HUES6 (cell line): ENCODE measurements at regions not wholly inside any gene's neighbourhood (a gene's known extent, or its start where the extent isn't known, plus 50 kb on each side); places are given as distances from the start of the nearest gene placed in this dataset.

ENCODE experiments used
- H3K27ac ChIP-seq: 2 replicates; pipeline ENCODE4 v1.7.0; 2013; ENCODE audit warnings: low read depth, mild to moderate bottlenecking, low read length, inconsistent platforms
- H3K27me3 ChIP-seq: 2 replicates; pipeline ENCODE4 v1.6.1; 2013; ENCODE audit warnings: low read length; ENCODE audit not compliant: control insufficient read depth, insufficient read depth
- H3K36me3 ChIP-seq: 2 replicates; pipeline ENCODE4 v1.6.1; 2013; ENCODE audit warnings: low read length; ENCODE audit not compliant: control insufficient read depth, insufficient read depth
- H3K4me1 ChIP-seq: 2 replicates; pipeline ENCODE4 v1.6.1; 2013; ENCODE audit warnings: low read length; ENCODE audit not compliant: control insufficient read depth, insufficient read depth
- H3K4me3 ChIP-seq: 2 replicates; pipeline ENCODE4 v1.5.1; 2013; ENCODE audit warnings: low read depth, low read length
- H3K9ac ChIP-seq: one replicate; pipeline ENCODE4 v1.6.1; 2013; ENCODE audit warnings: mild to moderate bottlenecking, low read length
- H3K9me3 ChIP-seq: 2 replicates; pipeline ENCODE4 v1.6.1; 2013; ENCODE audit warnings: low read depth, low read length; ENCODE audit not compliant: control insufficient read depth, insufficient read depth

DNA sequence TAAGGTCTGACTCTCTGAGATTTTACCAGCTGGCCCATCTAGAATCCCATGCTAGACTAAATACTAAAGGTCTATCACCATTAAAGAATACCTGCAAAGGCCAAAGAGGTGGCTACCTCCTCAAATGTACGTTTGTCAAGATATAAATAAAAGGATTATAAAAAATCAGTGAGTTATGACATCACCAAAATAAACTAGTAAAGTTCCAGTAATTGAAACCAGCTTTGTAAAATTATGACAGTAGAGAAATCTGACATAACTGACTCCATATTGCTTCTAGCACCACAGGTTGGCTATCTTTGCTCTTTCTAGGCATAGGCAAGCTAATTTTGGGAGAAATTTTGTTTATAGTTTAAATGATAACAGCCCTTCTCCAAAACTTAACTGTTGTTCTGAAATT lies 536.3 kb downstream of the TFAP2A start:
- H3K4me3 ChIP-seq: no peak overlapping the region
- no peak overlapping the region for H3K9ac ChIP-seq
- H3K27ac ChIP-seq: no peak overlapping the region
- H3K9me3 ChIP-seq: peaks cover 8% of the 10 kb centered on the region; the same call in 1 of the 2 replicates
- no peaks in the 10 kb centered on the region for H3K27me3 ChIP-seq
- no peaks in the 10 kb centered on the region for H3K36me3 ChIP-seq
- H3K4me1 ChIP-seq: no peaks in the 10 kb centered on the region

DNA sequence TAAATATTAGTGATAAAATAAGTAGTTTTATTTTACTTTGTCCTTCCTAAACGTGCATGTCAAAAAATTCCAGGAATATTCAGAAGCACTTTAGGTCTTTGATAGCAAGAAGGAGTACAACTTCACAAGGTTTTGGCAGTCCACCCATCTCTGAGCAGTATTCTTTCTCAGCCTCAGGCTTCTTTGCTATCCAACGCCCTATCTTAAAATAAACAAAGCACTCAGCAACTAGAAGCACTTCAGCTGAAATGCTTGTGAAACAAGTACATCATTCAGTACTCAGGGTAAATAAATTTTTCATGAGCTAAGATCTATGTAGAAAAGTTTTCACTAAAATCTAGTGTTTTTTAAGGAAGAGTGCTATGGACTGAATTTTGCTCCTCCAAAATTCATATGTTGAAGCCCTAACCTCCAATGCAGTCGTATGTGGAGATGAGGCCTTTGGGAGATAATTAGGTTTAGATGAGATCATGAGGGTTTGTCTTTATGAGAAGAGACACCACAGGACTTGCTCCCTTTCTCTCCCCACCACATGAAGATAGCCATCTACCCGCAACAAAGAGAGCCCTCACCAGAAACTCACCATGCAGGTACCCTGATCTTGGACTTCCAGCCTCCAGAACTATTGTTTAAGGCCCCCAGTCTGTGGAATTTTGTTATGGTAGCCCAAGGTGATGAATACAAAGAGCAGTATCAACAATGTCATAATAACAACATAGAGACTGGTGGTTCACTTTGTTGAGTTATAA lies 539.1 kb downstream of the TFAP2A start:
- Histone ChIP-seq H3K27me3 (no peaks in the 10 kb centered on the region), H3K4me3 (no peak overlapping the region), H3K9ac (no peak overlapping the region), H3K9me3 (no peaks in the 10 kb centered on the region), H3K27ac (no peak overlapping the region), H3K4me1 (no peaks in the 10 kb centered on the region), H3K36me3 (no peaks in the 10 kb centered on the region)

DNA sequence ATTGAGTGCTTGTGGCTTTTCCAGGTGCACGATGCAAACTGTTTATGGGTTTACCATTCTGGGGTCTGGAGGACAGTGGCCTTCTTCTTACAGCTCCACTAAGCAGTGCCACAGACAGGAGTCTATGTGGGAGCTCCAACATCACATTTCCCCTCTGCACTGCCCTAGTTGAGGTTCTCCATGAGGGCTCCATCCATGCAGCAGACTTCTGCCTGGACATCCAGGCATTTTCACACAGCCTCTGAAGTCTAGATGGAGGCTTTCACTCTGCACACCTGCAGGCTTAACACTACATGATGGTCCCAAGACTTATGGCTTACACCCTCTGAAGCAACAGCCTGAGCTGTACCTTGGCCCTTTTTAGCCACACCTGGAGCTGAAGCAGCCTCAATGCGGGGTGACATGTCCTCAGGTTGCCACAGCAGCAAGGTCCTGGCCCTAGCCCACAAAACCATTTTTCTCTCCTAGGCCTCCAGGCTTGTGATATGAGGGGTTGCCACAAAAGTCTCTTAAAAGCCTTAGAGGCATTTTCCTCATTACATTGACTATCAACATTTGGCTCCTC lies 552.2 kb downstream of the TFAP2A start:
- Histone ChIP-seq H3K27me3 (no peaks in the 10 kb centered on the region), H3K27ac (no peak overlapping the region)

DNA sequence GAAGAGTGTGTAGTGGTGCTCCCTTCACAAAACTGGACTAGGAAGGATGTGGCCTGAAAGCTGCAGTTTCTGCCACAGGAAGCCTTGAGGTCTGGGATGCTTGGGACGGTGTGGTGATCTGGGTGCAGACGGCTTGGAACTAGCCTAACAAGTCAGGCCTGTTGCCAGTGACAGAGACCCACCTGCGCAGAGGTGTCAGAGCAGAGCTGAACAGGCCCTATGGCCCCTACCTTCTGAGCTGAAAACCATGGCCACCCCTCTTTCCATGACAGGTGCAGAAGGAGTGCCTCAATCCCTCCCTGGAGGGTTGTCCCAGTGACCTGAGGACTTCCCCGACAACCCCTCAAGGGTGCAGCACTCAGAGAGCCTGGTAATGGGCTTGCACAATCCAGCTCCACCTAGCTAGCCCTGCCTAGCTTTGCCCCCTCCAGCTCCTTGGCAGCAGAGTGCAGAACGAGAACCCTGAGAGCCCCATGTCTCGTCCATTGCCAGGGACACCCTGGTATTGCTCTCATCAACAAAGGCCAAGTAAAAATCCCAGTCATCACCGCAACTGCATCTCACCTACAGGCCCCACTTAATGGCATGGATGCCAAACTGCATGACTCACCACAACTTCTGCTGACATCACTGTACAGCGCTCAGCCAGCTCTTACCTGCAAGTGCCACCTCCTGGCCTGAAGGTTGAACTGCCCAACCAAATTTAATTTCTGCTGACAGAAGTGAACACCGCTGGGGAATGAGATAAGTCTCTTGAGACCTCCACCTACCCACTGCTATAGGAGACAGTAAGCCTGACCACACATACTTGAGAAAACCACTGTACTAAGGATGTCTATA lies 563.1 kb downstream of the TFAP2A start:
- Histone ChIP-seq H3K4me1 (peaks cover 4% of the 10 kb centered on the region; the same call in 1 of the 2 replicates), H3K4me3 (no peak overlapping the region), H3K27me3 (no peaks in the 10 kb centered on the region), H3K36me3 (no peaks in the 10 kb centered on the region), H3K9me3 (peaks cover 10% of the 10 kb centered on the region; the same call in 1 of the 2 replicates), H3K9ac (no peak overlapping the region), H3K27ac (no peak overlapping the region; the same call in 1 of the 2 replicates)

More for the DNA sequence above, 552.2 kb downstream of the TFAP2A start:
- Histone ChIP-seq H3K4me1 (no peaks in the 10 kb centered on the region), H3K9ac (no peak overlapping the region), H3K9me3 (peaks cover 28% of the 10 kb centered on the region), H3K4me3 (no peak overlapping the region), H3K36me3 (no peaks in the 10 kb centered on the region)

DNA sequence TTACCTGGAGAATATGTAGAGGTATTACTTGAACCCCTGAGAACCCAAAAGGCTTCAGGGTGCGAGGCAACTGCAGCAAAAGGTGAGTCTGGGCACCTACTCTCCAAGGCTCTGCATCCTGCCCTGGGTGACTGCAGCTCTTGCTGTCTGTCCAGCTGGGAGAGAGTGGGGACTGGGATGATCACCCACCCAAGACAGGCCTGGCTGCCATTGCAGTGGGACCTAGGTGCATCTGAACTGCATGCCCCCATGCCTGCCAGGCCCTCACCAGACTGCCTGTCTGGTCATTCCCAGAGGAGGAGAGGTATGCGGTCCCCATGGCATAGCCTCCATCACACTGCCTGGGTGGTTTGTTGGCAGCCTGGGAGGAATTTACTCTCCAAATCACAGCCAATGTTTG lies 563.9 kb downstream of the TFAP2A start:
- H3K4me1 ChIP-seq: peaks cover 4% of the 10 kb centered on the region; the same call in 1 of the 2 replicates
- H3K27ac ChIP-seq: no peak overlapping the region
- no peak overlapping the region for H3K9ac ChIP-seq
- peaks cover 17% of the 10 kb centered on the region for H3K9me3 ChIP-seq
- no peak overlapping the region for H3K4me3 ChIP-seq
- no peaks in the 10 kb centered on the region for H3K36me3 ChIP-seq
- no peaks in the 10 kb centered on the region for H3K27me3 ChIP-seq

DNA sequence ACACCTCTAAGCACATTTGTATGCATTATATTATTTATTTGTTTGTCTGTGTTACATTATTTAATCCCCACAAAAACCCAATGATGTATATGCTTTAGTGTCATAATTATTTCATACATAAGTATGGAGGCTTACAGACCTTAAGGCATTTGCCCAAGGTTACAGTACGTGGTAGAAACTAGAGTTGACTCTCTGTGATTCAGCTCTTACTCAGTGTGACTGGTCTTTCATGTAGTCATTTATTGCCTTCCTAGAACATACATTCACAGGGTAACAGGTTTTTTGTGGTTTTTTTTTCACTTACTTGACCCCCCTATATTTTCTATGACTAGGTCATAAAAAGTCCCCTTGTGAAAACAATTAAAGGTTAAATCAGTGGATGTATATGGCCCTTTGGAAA lies 566.8 kb downstream of the TFAP2A start:
- H3K36me3 ChIP-seq: no peaks in the 10 kb centered on the region
- H3K27ac ChIP-seq: no peak overlapping the region
- H3K4me1 ChIP-seq: peaks cover 4% of the 10 kb centered on the region; the same call in 1 of the 2 replicates
- H3K9me3 ChIP-seq: peaks cover 17% of the 10 kb centered on the region
- no peaks in the 10 kb centered on the region for H3K27me3 ChIP-seq
- H3K4me3 ChIP-seq: no peak overlapping the region
- H3K9ac ChIP-seq: no peak overlapping the region

DNA sequence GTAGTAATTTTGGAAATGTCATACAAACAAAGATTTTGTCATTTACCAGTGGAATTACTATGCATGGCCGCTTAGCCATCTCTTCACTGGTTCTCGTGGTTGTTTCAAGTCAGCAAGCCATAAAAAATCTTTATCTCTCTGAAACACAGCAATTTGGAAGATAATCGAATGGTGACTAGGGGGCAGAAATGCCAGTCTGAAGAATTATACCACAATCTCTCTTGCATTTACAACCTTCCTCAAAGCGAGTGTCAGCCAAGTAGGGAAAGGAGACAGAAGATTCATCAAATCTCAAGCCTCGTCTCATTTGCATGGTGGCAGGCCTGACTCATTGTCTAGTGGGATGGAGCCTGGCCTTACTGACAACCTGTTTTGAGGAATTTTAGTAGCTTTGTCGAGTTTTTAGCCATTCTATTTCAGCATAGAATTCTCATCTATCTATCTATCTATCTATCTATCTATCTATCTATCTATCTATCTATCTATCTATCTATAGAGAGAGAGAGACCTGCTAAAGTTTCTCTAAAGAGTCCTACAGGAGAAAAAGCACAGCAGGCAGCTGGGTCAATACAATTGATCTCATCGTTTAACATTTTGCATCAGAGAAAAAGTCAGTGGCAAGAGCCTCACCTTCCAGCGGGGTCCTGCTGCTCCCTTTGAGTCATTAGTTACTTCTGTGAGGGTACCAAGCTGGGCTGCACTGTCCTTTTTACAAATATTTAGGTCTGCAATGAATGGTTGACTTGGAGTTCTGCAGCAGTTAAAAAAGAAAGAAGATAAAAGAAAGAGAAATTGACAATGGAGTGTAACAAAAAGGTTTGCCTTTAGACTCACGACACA lies 572.8 kb downstream of the TFAP2A start:
- peaks cover 10% of the 10 kb centered on the region for H3K9me3 ChIP-seq
- H3K36me3 ChIP-seq: no peaks in the 10 kb centered on the region
- no peak overlapping the region for H3K9ac ChIP-seq
- H3K4me1 ChIP-seq: peaks cover 11% of the 10 kb centered on the region
- no peaks in the 10 kb centered on the region for H3K27me3 ChIP-seq
- H3K4me3 ChIP-seq: no peak overlapping the region
- no peak overlapping the region for H3K27ac ChIP-seq

DNA sequence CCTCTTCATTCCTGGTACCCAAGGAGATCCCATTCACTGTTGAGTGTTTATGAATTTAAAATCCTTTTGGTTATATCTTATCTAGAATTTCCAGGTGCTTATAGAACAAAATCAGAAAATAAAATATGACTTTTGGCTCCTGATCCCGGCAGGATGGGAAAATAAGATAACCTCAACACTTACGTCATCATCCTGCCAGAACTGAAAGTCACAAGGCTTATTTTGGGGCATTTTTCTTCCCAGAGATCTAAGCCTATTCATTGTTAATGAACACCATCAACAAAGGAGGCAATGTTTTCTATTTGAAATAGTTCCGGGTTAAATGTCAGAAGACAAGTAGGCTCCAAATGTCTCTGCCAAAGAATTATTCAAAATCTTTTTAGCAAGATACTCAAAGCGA lies 580.6 kb downstream of the TFAP2A start:
- Histone ChIP-seq H3K27ac (no peak overlapping the region), H3K4me3 (no peak overlapping the region), H3K27me3 (no peaks in the 10 kb centered on the region), H3K9ac (no peak overlapping the region), H3K9me3 (no peaks in the 10 kb centered on the region), H3K4me1 (no peaks in the 10 kb centered on the region), H3K36me3 (no peaks in the 10 kb centered on the region)

DNA sequence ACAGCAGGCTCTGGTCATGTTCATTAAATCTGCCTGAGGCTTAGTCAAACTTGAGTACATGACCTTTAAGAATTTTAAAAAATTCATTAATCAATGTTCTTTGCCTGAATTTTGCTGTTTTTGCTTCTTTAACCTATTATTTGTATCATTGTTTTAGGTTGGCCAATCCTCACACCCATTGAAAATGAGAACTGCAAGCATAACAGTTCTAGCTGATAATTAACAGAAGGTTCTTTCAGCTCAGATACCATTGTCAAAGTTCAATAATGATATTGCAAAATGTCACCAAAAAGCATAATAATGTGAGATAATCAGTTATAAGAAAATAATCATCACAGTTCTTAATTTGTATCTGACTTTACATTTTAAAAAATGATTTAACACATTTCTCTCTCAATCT lies 583.1 kb downstream of the TFAP2A start:
- Histone ChIP-seq H3K27me3 (no peaks in the 10 kb centered on the region), H3K4me1 (no peaks in the 10 kb centered on the region), H3K9me3 (no peaks in the 10 kb centered on the region), H3K9ac (no peak overlapping the region), H3K27ac (no peak overlapping the region), H3K36me3 (no peaks in the 10 kb centered on the region), H3K4me3 (no peak overlapping the region)

DNA sequence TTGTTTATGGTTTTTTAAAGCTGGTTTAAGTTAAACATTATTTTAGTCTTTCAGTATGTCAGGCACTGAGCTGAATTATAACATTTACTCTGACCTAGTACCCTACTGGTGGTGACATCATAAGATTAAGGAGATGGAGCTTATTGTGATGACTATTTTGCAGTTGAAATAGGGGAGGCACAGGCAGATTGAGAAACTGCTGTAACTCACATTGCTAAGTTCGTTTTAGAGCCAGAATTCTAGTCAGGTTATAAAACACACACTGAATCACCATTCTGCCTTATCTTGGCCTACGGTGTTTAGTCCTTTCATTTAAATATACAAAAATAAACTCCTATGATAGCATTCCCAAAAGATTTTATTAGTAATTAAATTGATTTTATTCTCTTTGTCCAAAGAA lies 584.1 kb downstream of the TFAP2A start:
- Histone ChIP-seq H3K9ac (no peak overlapping the region), H3K27me3 (no peaks in the 10 kb centered on the region), H3K9me3 (no peaks in the 10 kb centered on the region), H3K36me3 (no peaks in the 10 kb centered on the region), H3K27ac (no peak overlapping the region), H3K4me1 (no peaks in the 10 kb centered on the region), H3K4me3 (no peak overlapping the region)
